Endothelial cell of umbilical vein (primary cell): ENCODE measurements at regions not wholly inside any gene's neighbourhood (a gene's known extent, or its start where the extent isn't known, plus 50 kb on each side); places are given as distances from the start of the nearest gene placed in this dataset.

Experiments
- BruUV-seq: library from RNA; stranded (reverse); fragments of 400-500 nt; replicated peaks from 2 replicates; lab custom pipeline; 2021; lab: Mats Ljungman, UMichigan
- CTCF ChIA-PET: fragments of 300-600, 350-600 bp; sonication (Branson Sonifier 250); formaldehyde crosslinking; loops from one replicate; lab custom pipeline; 2021; ENCODE audit warnings: antibody characterized with exemption, inconsistent platforms; lab: Charles Lee
- POLR2A ChIA-PET: fragments of 300-600, 350-600 bp; sonication (Branson Sonifier 250); formaldehyde crosslinking; loops from one replicate; lab custom pipeline; 2021; ENCODE audit warnings: antibody characterized with exemption, inconsistent platforms; lab: Charles Lee
- DNase-seq: peaks from one replicate; pipeline ENCODE4 v3.0.0-alpha.2; 2011; ENCODE audit warnings: low read depth, low spot score
- FAIRE-seq: peaks from 2 replicates; lab custom pipeline; 2011; peaks lifted over from hg19 to GRCh38; lab: Jason Lieb, UNC
- H2AFZ ChIP-seq: 2 replicates; pipeline ENCODE4 v1.6.0; 2012; ENCODE audit warnings: low read depth, low read length, control low read depth, inconsistent platforms
- H3K27ac ChIP-seq: 2 replicates; pipeline ENCODE4 v1.5.1; 2011; ENCODE audit warnings: low read depth, mild to moderate bottlenecking, control low read depth, low read length, moderate library complexity; ENCODE audit not compliant: insufficient read depth
- H3K27me3 ChIP-seq, 2 experiments: 2 replicates each; pipeline versions ENCODE4 v1.6.0 to v1.6.1; 2011; ENCODE audit warnings: low read length in 2 of 2, mixed read lengths in 1 of 2; ENCODE audit not compliant: control insufficient read depth in 2 of 2, insufficient read depth in 2 of 2
- H3K36me3 ChIP-seq, 2 experiments: 2 replicates in 1 of 2; 3 replicates in 1 of 2; pipeline ENCODE4 v1.5.1; 2011; ENCODE audit warnings: low read length in 2 of 2, mild to moderate bottlenecking in 1 of 2, moderate library complexity in 1 of 2; ENCODE audit not compliant: control insufficient read depth in 2 of 2, insufficient read depth in 2 of 2; ENCODE audit errors: extremely low read depth in 1 of 2
- H3K4me1 ChIP-seq: 3 replicates; pipeline ENCODE4 v1.5.1; 2011; ENCODE audit warnings: mild to moderate bottlenecking, low read length; ENCODE audit not compliant: control insufficient read depth, insufficient read depth; ENCODE audit errors: extremely low read depth
- H3K4me2 ChIP-seq: 2 replicates; pipeline ENCODE4 v1.6.1; 2011; ENCODE audit warnings: low read length, control low read depth, mixed read lengths; ENCODE audit not compliant: insufficient read depth
- H3K4me3 ChIP-seq, 3 experiments: fragments of 200-600 bp in 1 of 3; sonication (generic), shearing (Covaris generic) in 1 of 3; replicated peaks in 1 of 3; 2 replicates each; pipeline ENCODE4 v1.5.1; 2011 to 2016; ENCODE audit warnings: control low read depth in 3 of 3, low read length in 3 of 3, mild to moderate bottlenecking in 2 of 3, inconsistent platforms in 1 of 3, low read depth in 1 of 3, moderate library complexity in 1 of 3; ENCODE audit not compliant: insufficient read depth in 1 of 3
- H3K79me2 ChIP-seq: 2 replicates; pipeline ENCODE4 v1.6.0; 2012; ENCODE audit warnings: low read length, inconsistent platforms; ENCODE audit not compliant: control insufficient read depth, insufficient read depth
- H3K9ac ChIP-seq: replicated peaks from 2 replicates; pipeline ENCODE3; 2011; ENCODE audit warnings: low read length, control low read depth; ENCODE audit not compliant: insufficient read depth; ENCODE audit errors: extremely low read depth
- H3K9me1 ChIP-seq: replicated peaks from 3 replicates; pipeline ENCODE4 v1.6.0; 2011; ENCODE audit warnings: mild to moderate bottlenecking, low read length; ENCODE audit not compliant: control insufficient read depth, insufficient read depth; ENCODE audit errors: extremely low read depth
- H3K9me3 ChIP-seq: replicated peaks from 2 replicates; pipeline ENCODE4 v1.5.1; 2012; ENCODE audit warnings: low read length, inconsistent platforms; ENCODE audit not compliant: control insufficient read depth, insufficient read depth
- H4K20me1 ChIP-seq: replicated peaks from 2 replicates; pipeline ENCODE3; 2011; ENCODE audit warnings: mild to moderate bottlenecking, low read length; ENCODE audit not compliant: control insufficient read depth, insufficient read depth; ENCODE audit errors: extremely low read depth
- CTCF ChIP-seq, 2 donors: IDR thresholded peaks; 1 replicate in 1 of 2; 2 replicates in 1 of 2; pipeline ENCODE4 v1.5.1; 2011; ENCODE audit warnings: low read length in 2 of 2, mild to moderate bottlenecking in 2 of 2, moderate library complexity in 2 of 2, control low read depth in 1 of 2, inconsistent platforms in 1 of 2, low read depth in 1 of 2; ENCODE audit not compliant: insufficient read depth in 1 of 2; ENCODE audit errors: extremely low read depth in 1 of 2
- EZH2 ChIP-seq: IDR thresholded peaks from 2 replicates; pipeline ENCODE4 v1.6.1; 2012; ENCODE audit warnings: borderline replicate concordance, low read depth, mild to moderate bottlenecking, moderate library complexity, low read length, inconsistent platforms; ENCODE audit not compliant: severe bottlenecking
- FOS ChIP-seq: IDR thresholded peaks from 2 replicates; pipeline ENCODE4 v1.6.1; 2011; ENCODE audit warnings: mild to moderate bottlenecking, low read length, moderate library complexity, borderline replicate concordance; ENCODE audit not compliant: insufficient read depth
- GATA2 ChIP-seq: IDR thresholded peaks from 2 replicates; pipeline ENCODE4 v1.7.0; 2011; ENCODE audit warnings: low read depth, mild to moderate bottlenecking, moderate library complexity, mixed read lengths, low read length; ENCODE audit not compliant: insufficient read length, insufficient read depth
- JUN ChIP-seq: IDR thresholded peaks from 2 replicates; pipeline ENCODE4 v1.6.1; 2011; ENCODE audit warnings: borderline replicate concordance, low read depth; ENCODE audit not compliant: insufficient read length, insufficient read depth
- MAX ChIP-seq: IDR thresholded peaks from 2 replicates; pipeline ENCODE4 v1.6.1; 2011; ENCODE audit not compliant: insufficient read depth, insufficient read length
- MYC ChIP-seq: IDR thresholded peaks from one replicate; pipeline ENCODE4 v1.6.1; 2011; ENCODE audit warnings: mild to moderate bottlenecking, low read depth, low read length
- POLR2A ChIP-seq: IDR thresholded peaks from 2 replicates; pipeline ENCODE4 v1.6.1; 2012; ENCODE audit warnings: low read depth, mild to moderate bottlenecking, control low read depth, low read length
- POLR2AphosphoS5 ChIP-seq: IDR thresholded peaks from 2 replicates; pipeline ENCODE4 v1.6.1; 2012; ENCODE audit warnings: low read depth, mild to moderate bottlenecking, control low read depth, low read length, moderate library complexity; ENCODE audit not compliant: insufficient read depth
- dilution Hi-C: fragments of 300-500 bp; cut with MboI; formaldehyde crosslinking; loops from one replicate; pipeline ENCODE4 v1.15.0; 2019; ENCODE audit warnings: low sequenced_read_pairs; ENCODE audit not compliant: extremely low pct_ligation_motif_present
- intact Hi-C: fragments of 100-400 bp; cut with micrococcal nuclease; formaldehyde crosslinking; loops from one replicate; pipeline ENCODE4 v1.10.0; 2022

- ChIA-PET POLR2A (no interaction called here), CTCF (interaction anchor here (0.7 to 1.5 kb wide), 2 partner anchors 11 to 155 kb away, joined by 3 read pairs; no protein-coding TSS in a partner anchor)
- Histone ChIP-seq H3K4me1 (peaks cover 5% of the 10 kb centered on the region), H3K4me3 (no peak overlapping the region), H3K9me3 (no peaks in the 10 kb centered on the region), H3K9me1 (no peaks in the 10 kb centered on the region), H4K20me1 (no peaks in the 10 kb centered on the region), H3K27ac (no peak overlapping the region), H3K36me3 (no peaks in the 10 kb centered on the region), H3K9ac (no peak overlapping the region), H3K79me2 (no peaks in the 10 kb centered on the region), H3K27me3 (no peaks in the 10 kb centered on the region), H2AFZ (no peak overlapping the region), H3K4me2 (no peak overlapping the region)
- DNase-seq = no peak
- dilution Hi-C loops = no loop called here
- intact Hi-C loops = no loop called here
- FAIRE-seq = no peak
- BruUV-seq = no TSS peak
- TF ChIP-seq EZH2 (no peak), FOS (no peak), MAX (no peak), GATA2 (no peak)
Measured at GRCh38 chr12:19760611-19761010, 321.3 kb downstream of the AEBP2 start.

GRCh38 chr12:19761463-19761862 lies 322.2 kb downstream of the AEBP2 start:
- H3K4me2 ChIP-seq = no peak overlapping the region
- H4K20me1 ChIP-seq = no peaks in the 10 kb centered on the region
- H2AFZ ChIP-seq = no peak overlapping the region
- intact Hi-C loops = no loop called here
- BruUV-seq = no TSS peak
- H3K4me1 ChIP-seq = peaks cover 5% of the 10 kb centered on the region
- no peaks in the 10 kb centered on the region for H3K36me3 ChIP-seq
- DNase-seq (peak; percentile 41), FAIRE-seq (no peak)
- dilution Hi-C loops = no loop called here
- no peak overlapping the region for H3K4me3 ChIP-seq
- ChIA-PET CTCF (interaction anchor here (0.7 to 1.5 kb wide), 2 partner anchors 11 to 840 kb away, joined by 3 read pairs; no protein-coding TSS in a partner anchor), POLR2A (no interaction called here)
- TF ChIP-seq EZH2 (no peak), GATA2 (no peak), MAX (no peak), POLR2A (no peak), POLR2AphosphoS5 (no peak), JUN (no peak), FOS (no peak), MYC (no peak), CTCF (IDR thresholded peaks at IDR 0.05; ENCODE audit: extremely low read depth in 1 of 2, insufficient read depth in 1 of 2, low read depth in 1 of 2, low read length in 2 of 2) (no peak)
- H3K27ac ChIP-seq = no peak overlapping the region
- no peaks in the 10 kb centered on the region for H3K9me1 ChIP-seq
- no peak overlapping the region for H3K9ac ChIP-seq
- no peaks in the 10 kb centered on the region for H3K79me2 ChIP-seq
- H3K27me3 ChIP-seq = no peaks in the 10 kb centered on the region
- no peaks in the 10 kb centered on the region for H3K9me3 ChIP-seq
